BLaER1 treated with 17β-estradiol and CSF1 and Interleukin-3, amounts not matched to agents 10 nM and 100 nM (cell line): ENCODE measurements at regions not wholly inside any gene's neighbourhood (a gene's known extent, or its start where the extent isn't known, plus 50 kb on each side); places are given as distances from the start of the nearest gene placed in this dataset.

Experiments
- H3K27ac ChIP-seq, 11 experiments: shearing (Covaris generic); formaldehyde crosslinking; 2 replicates each; pipeline ENCODE4 v1.8.1; 2022
- H3K27me3 ChIP-seq, 11 experiments: shearing (Covaris generic); formaldehyde crosslinking; 2 replicates each; pipeline ENCODE4 v1.8.1; 2022
- H3K36me3 ChIP-seq, 11 experiments: shearing (Covaris generic); formaldehyde crosslinking; 2 replicates each; pipeline ENCODE4 v1.8.1; 2022
- H3K4me1 ChIP-seq, 10 experiments: shearing (Covaris generic); formaldehyde crosslinking; 2 replicates each; pipeline ENCODE4 v1.8.1; 2022
- H3K4me2 ChIP-seq, 11 experiments: shearing (Covaris generic); formaldehyde crosslinking; 2 replicates each; pipeline ENCODE4 v1.8.1; 2022
- H3K4me3 ChIP-seq, 10 experiments: shearing (Covaris generic); formaldehyde crosslinking; 2 replicates each; pipeline ENCODE4 v1.8.1; 2022
- H3K9ac ChIP-seq, 11 experiments: shearing (Covaris generic); formaldehyde crosslinking; 2 replicates each; pipeline ENCODE4 v1.8.1; 2022
- H3K9me3 ChIP-seq, 11 experiments: shearing (Covaris generic); formaldehyde crosslinking; replicated peaks in 1 of 11; 2 replicates each; pipeline ENCODE4 v1.8.1; 2022
- H4K20me1 ChIP-seq, 11 experiments: shearing (Covaris generic); formaldehyde crosslinking; 2 replicates each; pipeline ENCODE4 v1.8.1; 2022
- Cebpa-rat ChIP-seq, 11 experiments: shearing (Covaris generic); IDR thresholded peaks; 2 replicates each; pipeline ENCODE4 v1.8.1; 2022

- no peaks in the 10 kb centered on the region for H3K27me3 ChIP-seq
- no peak overlapping the region for H3K4me3 ChIP-seq
- no peak overlapping the region for H3K27ac ChIP-seq
- TF ChIP-seq Cebpa-rat (IDR thresholded peaks at IDR 0.05) = no peak
- H4K20me1 ChIP-seq = no peaks in the 10 kb centered on the region
- H3K9me3 ChIP-seq = no peaks in the 10 kb centered on the region
- H3K4me1 ChIP-seq = no peaks in the 10 kb centered on the region
- no peak overlapping the region for H3K4me2 ChIP-seq
- no peak overlapping the region for H3K9ac ChIP-seq
- no peaks in the 10 kb centered on the region for H3K36me3 ChIP-seq
Measured at GRCh38 chr7:118839515-118839914, 615.0 kb downstream of the ANKRD7 start.

DNA sequence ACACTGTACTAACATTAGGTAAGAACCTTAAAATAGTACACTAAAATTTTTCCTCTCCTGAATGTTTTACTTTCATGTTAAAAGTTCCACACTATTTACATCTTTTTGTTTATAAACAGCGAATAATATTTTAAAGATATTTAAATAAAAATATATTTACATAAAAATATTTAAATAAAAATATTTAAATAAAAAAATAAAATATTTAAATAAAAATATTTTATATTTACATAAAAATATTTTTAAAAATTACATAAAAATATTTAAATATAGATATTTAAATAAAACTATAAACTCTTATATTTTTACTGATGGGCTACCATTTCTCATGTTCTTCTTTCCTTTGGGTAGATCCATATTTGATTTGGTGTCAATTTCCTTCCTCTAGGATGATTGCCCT is 619.0 kb downstream of the ANKRD7 start:
- no peaks in the 10 kb centered on the region for H3K36me3 ChIP-seq
- H3K27me3 ChIP-seq = no peaks in the 10 kb centered on the region
- no peak overlapping the region for H3K4me3 ChIP-seq
- H3K27ac ChIP-seq = no peak overlapping the region
- no peak overlapping the region for H3K9ac ChIP-seq
- no peaks in the 10 kb centered on the region for H3K9me3 ChIP-seq
- no peaks in the 10 kb centered on the region for H4K20me1 ChIP-seq
- TF ChIP-seq Cebpa-rat (IDR thresholded peaks at IDR 0.05) = no peak
- no peaks in the 10 kb centered on the region for H3K4me1 ChIP-seq
- H3K4me2 ChIP-seq = no peak overlapping the region

DNA sequence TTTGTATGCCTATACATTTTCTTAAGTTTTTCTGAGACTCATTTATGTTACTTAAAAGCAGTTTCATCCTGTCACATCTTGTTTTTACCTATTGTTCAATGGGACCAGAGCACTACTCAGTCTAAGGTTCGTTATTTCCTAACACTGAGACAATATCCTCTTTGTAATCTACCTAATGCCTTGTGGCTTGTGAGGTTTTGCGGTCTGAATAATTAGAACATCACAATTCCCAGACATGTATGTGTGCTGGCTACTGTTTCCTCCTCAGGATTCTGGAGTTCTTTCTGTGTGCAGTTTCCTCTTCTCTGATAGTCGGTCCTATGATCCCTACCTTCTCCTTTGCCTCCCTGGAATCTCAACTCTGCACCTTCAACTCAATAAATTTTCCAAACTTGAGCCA is 620.2 kb downstream of the ANKRD7 start:
- Histone ChIP-seq H3K9me3 (no peaks in the 10 kb centered on the region), H3K36me3 (no peaks in the 10 kb centered on the region), H3K9ac (no peak overlapping the region), H3K27me3 (no peaks in the 10 kb centered on the region), H3K27ac (no peak overlapping the region), H3K4me1 (no peaks in the 10 kb centered on the region), H4K20me1 (no peaks in the 10 kb centered on the region), H3K4me2 (no peak overlapping the region), H3K4me3 (no peak overlapping the region)
- no peak for TF ChIP-seq Cebpa-rat (IDR thresholded peaks at IDR 0.05)

- Histone ChIP-seq H3K27me3 (no peaks in the 10 kb centered on the region), H3K4me2 (no peak overlapping the region), H3K9me3 (no peaks in the 10 kb centered on the region), H3K4me1 (no peaks in the 10 kb centered on the region), H3K27ac (no peak overlapping the region), H3K36me3 (no peaks in the 10 kb centered on the region), H4K20me1 (no peaks in the 10 kb centered on the region), H3K9ac (no peak overlapping the region), H3K4me3 (no peak overlapping the region)
- no peak for TF ChIP-seq Cebpa-rat (IDR thresholded peaks at IDR 0.05)
Measured at GRCh38 chr7:118845791-118846190, 621.3 kb downstream of the ANKRD7 start.

- H3K9me3 ChIP-seq = no peaks in the 10 kb centered on the region
- H3K4me1 ChIP-seq = no peaks in the 10 kb centered on the region
- H3K4me3 ChIP-seq = no peak overlapping the region
- H3K9ac ChIP-seq = no peak overlapping the region
- H3K36me3 ChIP-seq = no peaks in the 10 kb centered on the region
- H4K20me1 ChIP-seq = no peaks in the 10 kb centered on the region
- no peak for TF ChIP-seq Cebpa-rat (IDR thresholded peaks at IDR 0.05)
- no peak overlapping the region for H3K27ac ChIP-seq
- no peaks in the 10 kb centered on the region for H3K27me3 ChIP-seq
- H3K4me2 ChIP-seq = no peak overlapping the region
Measured at GRCh38 chr7:118846977-118847376, 622.5 kb downstream of the ANKRD7 start.

- no peak overlapping the region for H3K27ac ChIP-seq
- no peaks in the 10 kb centered on the region for H3K27me3 ChIP-seq
- no peaks in the 10 kb centered on the region for H3K4me1 ChIP-seq
- H3K4me3 ChIP-seq = no peak overlapping the region
- no peaks in the 10 kb centered on the region for H4K20me1 ChIP-seq
- no peak overlapping the region for H3K4me2 ChIP-seq
- H3K9ac ChIP-seq = no peak overlapping the region
- TF ChIP-seq Cebpa-rat (IDR thresholded peaks at IDR 0.05) = no peak
- H3K9me3 ChIP-seq = peaks cover 12 to 16% (median 14%) of the 10 kb centered on the region in 11 experiments; a peak in 21 of 22 replicates
- no peaks in the 10 kb centered on the region for H3K36me3 ChIP-seq
Measured at GRCh38 chr7:118855290-118855689, 630.8 kb downstream of the ANKRD7 start.

- no peak overlapping the region for H3K9ac ChIP-seq
- H3K36me3 ChIP-seq = no peaks in the 10 kb centered on the region
- no peak overlapping the region for H3K27ac ChIP-seq
- peaks cover 12 to 16% (median 14%) of the 10 kb centered on the region in 11 experiments; a peak in 21 of 22 replicates for H3K9me3 ChIP-seq
- H3K4me1 ChIP-seq = no peaks in the 10 kb centered on the region
- no peaks in the 10 kb centered on the region for H4K20me1 ChIP-seq
- no peak for TF ChIP-seq Cebpa-rat (IDR thresholded peaks at IDR 0.05)
- H3K4me2 ChIP-seq = no peak overlapping the region
- H3K4me3 ChIP-seq = no peak overlapping the region
- H3K27me3 ChIP-seq = no peaks in the 10 kb centered on the region
Measured at GRCh38 chr7:118858651-118859149, 634.2 kb downstream of the ANKRD7 start.

GRCh38 chr7:118861581-118861980 is 637.1 kb downstream of the ANKRD7 start:
- no peak overlapping the region for H3K4me3 ChIP-seq
- H3K27ac ChIP-seq = no peak overlapping the region
- no peaks in the 10 kb centered on the region for H4K20me1 ChIP-seq

GRCh38 chr7:118862740-118863139 is 638.2 kb downstream of the ANKRD7 start:
- Histone ChIP-seq H3K27ac (no peak overlapping the region), H3K36me3 (no peaks in the 10 kb centered on the region)

More at GRCh38 chr7:118861581-118861980, 637.1 kb downstream of the ANKRD7 start:
- H3K36me3 ChIP-seq = no peaks in the 10 kb centered on the region
- no peak for TF ChIP-seq Cebpa-rat (IDR thresholded peaks at IDR 0.05)
- no peak overlapping the region for H3K9ac ChIP-seq
- no peaks in the 10 kb centered on the region for H3K27me3 ChIP-seq
- H3K4me1 ChIP-seq = no peaks in the 10 kb centered on the region
- H3K4me2 ChIP-seq = no peak overlapping the region
- peaks cover 12 to 16% (median 14%) of the 10 kb centered on the region in 11 experiments; a peak in 21 of 22 replicates for H3K9me3 ChIP-seq

GRCh38 chr7:118863966-118864365 is 639.5 kb downstream of the ANKRD7 start:
- H3K27ac ChIP-seq = no peak overlapping the region
- no peak overlapping the region for H3K9ac ChIP-seq
- peaks cover under 1 to 2% (median 1%) of the 10 kb centered on the region in 11 experiments; a peak in 18 of 22 replicates for H3K9me3 ChIP-seq
- H3K4me2 ChIP-seq = no peak overlapping the region
- TF ChIP-seq Cebpa-rat (IDR thresholded peaks at IDR 0.05) = no peak
- no peaks in the 10 kb centered on the region for H4K20me1 ChIP-seq
- H3K27me3 ChIP-seq = no peaks in the 10 kb centered on the region
- H3K4me3 ChIP-seq = no peak overlapping the region
- peaks cover 0 to 17% (median 0%) of the 10 kb centered on the region in 10 experiments; a peak in 5 of 20 replicates for H3K4me1 ChIP-seq
- no peaks in the 10 kb centered on the region for H3K36me3 ChIP-seq

More at GRCh38 chr7:118862740-118863139, 638.2 kb downstream of the ANKRD7 start:
- peaks cover 0 to 5% (median 0%) of the 10 kb centered on the region in 10 experiments; a peak in 4 of 20 replicates for H3K4me1 ChIP-seq
- H4K20me1 ChIP-seq = no peaks in the 10 kb centered on the region
- no peak overlapping the region for H3K9ac ChIP-seq
- no peak for TF ChIP-seq Cebpa-rat (IDR thresholded peaks at IDR 0.05)
- H3K27me3 ChIP-seq = no peaks in the 10 kb centered on the region
- H3K4me2 ChIP-seq = no peak overlapping the region
- H3K9me3 ChIP-seq = peaks cover 12 to 14% (median 13%) of the 10 kb centered on the region in 11 experiments; a peak in 21 of 22 replicates
- no peak overlapping the region for H3K4me3 ChIP-seq
